ENCODE measurements at regions not wholly inside any gene's neighbourhood (a gene's known extent, or its start where the extent isn't known, plus 50 kb on each side); places are given as distances from the start of the nearest gene placed in this dataset.

DNA sequence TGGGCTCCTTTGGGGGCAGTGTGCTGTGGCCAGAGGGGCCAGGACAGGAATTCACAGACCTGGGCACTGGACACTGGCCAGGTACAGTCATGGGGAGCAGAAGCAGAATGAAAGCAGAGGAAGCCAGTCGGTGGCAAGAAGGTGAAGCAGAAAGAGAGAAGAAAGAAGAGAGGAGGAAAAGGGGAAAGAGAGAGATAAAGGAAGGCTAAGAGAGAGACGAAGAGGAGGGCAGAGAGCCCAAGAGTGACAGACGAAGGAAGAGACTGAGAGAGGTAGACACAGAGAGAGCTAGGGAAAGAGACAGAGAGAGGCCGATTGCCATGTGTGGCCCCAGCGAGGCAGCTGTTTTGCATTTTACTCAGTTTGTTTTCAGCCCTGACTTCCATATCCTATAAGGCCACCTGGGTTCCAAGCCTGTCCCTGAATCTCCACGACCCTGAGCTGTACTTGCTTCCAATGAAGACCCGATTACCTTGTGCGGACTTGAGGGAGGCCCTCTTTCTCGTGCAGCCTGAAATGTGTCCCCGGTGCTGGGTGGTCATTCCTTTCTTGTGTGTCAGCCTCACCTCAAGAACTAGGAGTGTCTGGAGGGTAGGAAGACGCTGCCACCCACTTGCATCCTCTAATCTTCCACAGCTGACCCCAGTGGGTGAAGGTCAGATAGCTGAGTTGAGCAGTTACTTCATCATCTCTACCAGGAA is 73.9 kb downstream of the LSM3 start:
- DNase-seq (ENCODE audit: low spot score) = no peak
- no peak for TF ChIP-seq CTCF (conservative IDR thresholded peaks at IDR 0.05; ENCODE audit: low read depth)
- CTCF ChIA-PET = interaction anchor here (0.6 kb wide), 1 partner anchor 8 kb away, joined by 3 read pairs; no protein-coding TSS in a partner anchor
- H3K27ac ChIP-seq = no peak overlapping the region
- POLR2A ChIA-PET (ENCODE audit: low non-redundant PET) = no interaction called here

GRCh38 chr3:14253022-14253706 is 74.5 kb downstream of the LSM3 start:
- TF ChIP-seq CTCF (conservative IDR thresholded peaks at IDR 0.05; ENCODE audit: low read depth) = no peak
- ChIA-PET CTCF (no interaction called here), POLR2A (ENCODE audit: low non-redundant PET) (no interaction called here)
- no peak for DNase-seq (ENCODE audit: low spot score)
- no peak overlapping the region for H3K27ac ChIP-seq

GRCh38 chr3:14253707-14254382 is 75.2 kb downstream of the LSM3 start:
- TF ChIP-seq CTCF (conservative IDR thresholded peaks at IDR 0.05; ENCODE audit: low read depth) = no peak
- DNase-seq (ENCODE audit: low spot score) = no peak
- CTCF ChIA-PET = no interaction called here
- H3K27ac ChIP-seq = no peak overlapping the region
- POLR2A ChIA-PET (ENCODE audit: low non-redundant PET) = no interaction called here

DNA sequence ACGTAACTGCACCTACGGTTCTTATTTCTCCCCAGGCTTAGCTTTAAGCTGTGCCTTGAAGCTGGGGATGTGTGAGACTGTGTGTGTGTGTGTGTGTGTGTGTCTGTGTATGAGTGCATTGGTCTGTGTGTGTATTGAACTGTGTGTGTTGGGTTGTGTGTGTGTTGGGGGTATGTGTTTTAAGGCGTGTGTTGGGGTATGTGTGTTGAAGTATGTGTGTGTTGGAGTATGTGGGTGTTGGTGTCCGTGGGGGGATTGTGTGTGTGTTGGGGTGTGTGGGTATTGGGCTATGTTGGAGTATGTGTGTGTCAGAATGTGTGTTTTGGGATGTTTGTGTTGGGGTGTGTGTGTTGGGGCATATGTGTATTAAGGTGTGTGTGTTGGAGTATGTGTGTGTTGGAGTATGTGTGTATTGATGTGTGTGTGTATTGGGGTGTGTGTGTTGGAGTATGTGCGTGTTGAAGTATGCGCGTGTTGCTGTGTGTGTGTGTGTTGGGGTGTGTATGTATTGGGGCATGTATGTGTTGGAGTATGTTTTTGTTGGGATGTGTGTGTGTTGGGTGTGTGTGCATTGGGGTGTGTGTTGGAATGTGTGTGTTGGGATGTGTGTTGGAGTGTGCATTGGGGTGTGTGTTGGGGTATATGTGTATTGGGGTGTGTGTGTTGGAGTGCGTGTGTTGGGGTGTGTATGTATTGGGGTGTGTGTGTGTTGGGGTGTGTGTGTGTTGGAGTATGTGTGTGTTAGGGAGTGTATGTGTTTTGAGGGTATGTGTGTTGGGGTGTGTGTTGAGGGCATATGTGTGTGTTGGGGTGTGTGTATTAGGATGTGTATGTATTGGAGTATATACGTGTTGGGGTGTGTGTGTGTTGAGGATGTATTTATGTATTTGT is 76.4 kb downstream of the LSM3 start:
- H3K27ac ChIP-seq = no peak overlapping the region
- no peak for DNase-seq (ENCODE audit: low spot score)
- ChIA-PET POLR2A (ENCODE audit: low non-redundant PET) (interaction anchor here (0.6 kb wide), 1 partner anchor 251 kb away, joined by 4 read pairs; no protein-coding TSS in a partner anchor), CTCF (no interaction called here)
- TF ChIP-seq CTCF (conservative IDR thresholded peaks at IDR 0.05; ENCODE audit: low read depth) = no peak

DNA sequence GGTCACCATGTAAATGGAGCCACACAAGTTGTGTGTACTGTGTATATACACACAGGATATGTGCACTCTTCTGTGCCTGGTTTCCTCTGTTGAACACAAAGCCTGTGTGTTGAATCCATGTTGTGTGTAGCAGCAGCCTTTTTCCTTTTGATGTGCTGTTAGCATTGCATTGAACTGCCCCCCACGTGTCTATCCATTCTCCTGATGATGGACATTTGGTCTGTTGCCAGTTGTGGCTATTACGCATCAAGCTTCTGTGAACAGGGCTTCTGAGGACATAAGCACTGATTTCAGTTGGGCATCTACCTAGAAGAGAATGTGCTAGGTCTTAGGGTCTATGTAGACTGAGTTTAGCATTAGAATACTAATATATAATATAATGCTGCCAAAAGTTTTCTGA is 77.4 kb downstream of the LSM3 start:
- CTCF ChIA-PET = interaction anchor here (0.5 to 1.6 kb wide), 2 partner anchors 53 to 113 kb away, joined by 3 to 7 read pairs; no protein-coding TSS in a partner anchor
- DNase-seq (ENCODE audit: low spot score) = no peak
- no peak for TF ChIP-seq CTCF (conservative IDR thresholded peaks at IDR 0.05; ENCODE audit: low read depth)
- POLR2A ChIA-PET (ENCODE audit: low non-redundant PET) = no interaction called here
- H3K27ac ChIP-seq = no peak overlapping the region

Data from RWPE1 (cell line).